Activated CD4-positive, alpha-beta T cell treated with anti-CD3 and anti-CD28 coated beads, Interleukin-2, amount 50 U/mL, for 1 hour (primary cell): ENCODE measurements at regions not wholly inside any gene's neighbourhood (a gene's known extent, or its start where the extent isn't known, plus 50 kb on each side); places are given as distances from the start of the nearest gene placed in this dataset.

Source experiments
- DNase-seq: peaks from one replicate; pipeline ENCODE4 v3.0.0-alpha.2; 2020

- DNase-seq = no peak
These were observed 763.7 kb upstream of the PHF14 start for GRCh38 chr7:10210000-10210399.

- DNase-seq = no peak
These were observed 762.7 kb upstream of the PHF14 start for GRCh38 chr7:10211016-10211415.

GRCh38 chr7:10211861-10212260 lies 761.8 kb upstream of the PHF14 start:
- no peak for DNase-seq

GRCh38 chr7:10212649-10213048 lies 761.0 kb upstream of the PHF14 start:
- DNase-seq = no peak

GRCh38 chr7:10216462-10216861 lies 757.2 kb upstream of the PHF14 start:
- no peak for DNase-seq

- DNase-seq = no peak
These were observed 752.6 kb upstream of the PHF14 start for GRCh38 chr7:10221084-10221483.

- DNase-seq = no peak
These were observed 750.7 kb upstream of the PHF14 start for GRCh38 chr7:10222976-10223375.

- DNase-seq = no peak
These were observed 748.4 kb upstream of the PHF14 start for GRCh38 chr7:10225275-10225674.

- no peak for DNase-seq
These were observed 736.4 kb upstream of the PHF14 start for GRCh38 chr7:10237306-10237705.

GRCh38 chr7:10238641-10239040 lies 735.0 kb upstream of the PHF14 start:
- no peak for DNase-seq

GRCh38 chr7:10239695-10240345 lies 733.9 kb upstream of the PHF14 start:
- DNase-seq = no peak

- no peak for DNase-seq
These were observed 728.3 kb upstream of the PHF14 start for GRCh38 chr7:10245406-10245805.

GRCh38 chr7:10257438-10257837 lies 716.2 kb upstream of the PHF14 start:
- DNase-seq = no peak

GRCh38 chr7:10266976-10267375 lies 706.7 kb upstream of the PHF14 start:
- DNase-seq = no peak

- DNase-seq = no peak
These were observed 705.6 kb upstream of the PHF14 start for GRCh38 chr7:10268034-10268433.

- no peak for DNase-seq
These were observed 690.8 kb upstream of the PHF14 start for GRCh38 chr7:10282909-10283308.

GRCh38 chr7:10284001-10284400 lies 689.7 kb upstream of the PHF14 start:
- DNase-seq = no peak

- DNase-seq = no peak
These were observed 674.3 kb upstream of the PHF14 start for GRCh38 chr7:10299384-10299783.

- DNase-seq = no peak
These were observed 673.1 kb upstream of the PHF14 start for GRCh38 chr7:10300577-10300976.

GRCh38 chr7:10308276-10308675 lies 665.4 kb upstream of the PHF14 start:
- DNase-seq = no peak

- DNase-seq = no peak
These were observed 660.7 kb upstream of the PHF14 start for GRCh38 chr7:10312942-10313341.

GRCh38 chr7:10315881-10316280 lies 657.8 kb upstream of the PHF14 start:
- no peak for DNase-seq

GRCh38 chr7:10316488-10316887 lies 657.2 kb upstream of the PHF14 start:
- no peak for DNase-seq

- no peak for DNase-seq
These were observed 648.3 kb upstream of the PHF14 start for GRCh38 chr7:10325395-10325794.

GRCh38 chr7:10343108-10343507 lies 630.6 kb upstream of the PHF14 start:
- no peak for DNase-seq

GRCh38 chr7:10346032-10346431 lies 627.6 kb upstream of the PHF14 start:
- no peak for DNase-seq
